ENCODE measurements at regions not wholly inside any gene's neighbourhood (a gene's known extent, or its start where the extent isn't known, plus 50 kb on each side); places are given as distances from the start of the nearest gene placed in this dataset.
A peak's percentile ranks its signal among the peaks of the same experiment; 100 is the strongest.
"Not testable (repeated sequence)": the region's sequence is repeated elsewhere in the genome, so short reads cannot be mapped to it uniquely, and the experiment has no call there.

- DNase-seq, result peak; percentile 14
Observed at GRCh38 chr14:41280745-41281144, 325.9 kb upstream of the LRFN5 start.

- DNase-seq, result no peak
Observed at GRCh38 chr14:41277450-41277849, 329.2 kb upstream of the LRFN5 start.

- DNase-seq, result no peak
Observed at GRCh38 chr14:41257476-41257875, 349.2 kb upstream of the LRFN5 start.

GRCh38 chr14:41235466-41235865 is 371.2 kb upstream of the LRFN5 start:
- no peak for DNase-seq

GRCh38 chr14:41230683-41231082 is 376.0 kb upstream of the LRFN5 start:
- no peak for DNase-seq

- no peak for DNase-seq
Observed at GRCh38 chr14:41229824-41230223, 376.9 kb upstream of the LRFN5 start.

- DNase-seq, result no peak
Observed at GRCh38 chr14:41225433-41225832, 381.2 kb upstream of the LRFN5 start.

GRCh38 chr14:41222581-41222980 is 384.1 kb upstream of the LRFN5 start:
- no peak for DNase-seq

GRCh38 chr14:41214978-41215377 is 391.7 kb upstream of the LRFN5 start:
- DNase-seq, result not testable (repeated sequence)

GRCh38 chr14:41201696-41202095 is 405.0 kb upstream of the LRFN5 start:
- DNase-seq, result no peak

- no peak for DNase-seq
Observed at GRCh38 chr14:41187868-41188267, 418.8 kb upstream of the LRFN5 start.

GRCh38 chr14:41171045-41171444 is 435.6 kb upstream of the LRFN5 start:
- no peak for DNase-seq

GRCh38 chr14:41167040-41167439 is 439.6 kb upstream of the LRFN5 start:
- no peak for DNase-seq

GRCh38 chr14:41154143-41154807 is 452.4 kb upstream of the LRFN5 start:
- DNase-seq, result no peak

- DNase-seq, result no peak
Observed at GRCh38 chr14:41146391-41146790, 460.3 kb upstream of the LRFN5 start.

- no peak for DNase-seq
Observed at GRCh38 chr14:41144370-41144769, 462.3 kb upstream of the LRFN5 start.

- DNase-seq, result no peak
Observed at GRCh38 chr14:41137741-41138140, 468.9 kb upstream of the LRFN5 start.

GRCh38 chr14:41130274-41130673 is 476.4 kb upstream of the LRFN5 start:
- DNase-seq, result no peak

GRCh38 chr14:41120402-41120801 is 486.3 kb upstream of the LRFN5 start:
- no peak for DNase-seq

GRCh38 chr14:41096131-41096530 is 510.5 kb upstream of the LRFN5 start:
- no peak for DNase-seq

GRCh38 chr14:41087056-41087455 is 519.6 kb upstream of the LRFN5 start:
- DNase-seq, result no peak

- DNase-seq, result no peak
Observed at GRCh38 chr14:41073544-41073943, 533.1 kb upstream of the LRFN5 start.

- DNase-seq, result no peak
Observed at GRCh38 chr14:41072776-41073175, 533.9 kb upstream of the LRFN5 start.

- no peak for DNase-seq
Observed at GRCh38 chr14:41071351-41071750, 535.3 kb upstream of the LRFN5 start.

- DNase-seq, result peak; percentile 4
Observed at GRCh38 chr14:41062826-41063225, 543.9 kb upstream of the LRFN5 start.

All from fibroblast of upper back skin (primary cell).